Panc1 (cell line): ENCODE measurements at regions not wholly inside any gene's neighbourhood (a gene's known extent, or its start where the extent isn't known, plus 50 kb on each side); places are given as distances from the start of the nearest gene placed in this dataset.

Experiments used
- ATAC-seq: fragments of 200-7000 bp; cut with Tn5 transposase; 2 replicates; pipeline ENCODE4 v1.9.1; 2020; ENCODE audit warnings: mild to moderate bottlenecking, moderate library complexity
- BruUV-seq: library from RNA; stranded (reverse); fragments of 400-500 nt; replicated peaks from 2 replicates; lab custom pipeline; 2021; lab: Mats Ljungman, UMichigan
- CTCF ChIA-PET: fragments of 300-600 bp; sonication (Branson Sonifier 250); formaldehyde crosslinking; loops from one replicate; lab custom pipeline; 2022; ENCODE audit warnings: antibody characterized with exemption; lab: Charles Lee
- POLR2A ChIA-PET: fragments of 300-600 bp; sonication (Branson Sonifier 250); formaldehyde crosslinking; loops from one replicate; lab custom pipeline; 2022; ENCODE audit warnings: antibody characterized with exemption; lab: Charles Lee
- DNase-seq: peaks from one replicate; pipeline ENCODE4 v3.0.0-alpha.2; 2010; ENCODE audit warnings: low read depth, low spot score
- H3K27ac ChIP-seq: 2 replicates; pipeline ENCODE4 v1.5.1; 2011; ENCODE audit warnings: mild to moderate bottlenecking, low read length, inconsistent platforms
- H3K27me3 ChIP-seq: fragments of 200-500 bp; sonication (Bioruptor generic); 2 replicates; pipeline ENCODE4 v1.6.0; 2014; ENCODE audit warnings: low read length, inconsistent platforms; ENCODE audit not compliant: control insufficient read depth, insufficient read depth
- H3K36me3 ChIP-seq: fragments of 200-500 bp; sonication (Bioruptor generic); 2 replicates; pipeline ENCODE4 v1.5.1; 2014; ENCODE audit warnings: inconsistent platforms, mild to moderate bottlenecking, low read length, moderate library complexity; ENCODE audit not compliant: control insufficient read depth, insufficient read depth
- H3K4me1 ChIP-seq: 2 replicates; pipeline ENCODE4 v1.5.1; 2011; ENCODE audit warnings: inconsistent platforms, mild to moderate bottlenecking, low read length, moderate library complexity; ENCODE audit not compliant: control insufficient read depth, insufficient read depth
- H3K4me3 ChIP-seq, 2 experiments: 2 replicates each; pipeline ENCODE4 v1.5.1; 2011 to 2012; ENCODE audit warnings: low read depth in 2 of 2, low read length in 2 of 2, mild to moderate bottlenecking in 2 of 2, inconsistent platforms in 1 of 2, moderate library complexity in 1 of 2
- H3K9me3 ChIP-seq: fragments of 200-500 bp; sonication (Bioruptor generic); 2 replicates; pipeline ENCODE4 v1.5.1; 2014; ENCODE audit warnings: low read depth, mild to moderate bottlenecking, inconsistent platforms, low read length, moderate library complexity; ENCODE audit not compliant: control insufficient read depth, insufficient read depth
- POLR2AphosphoS5 ChIP-seq: IDR thresholded peaks from 2 replicates; pipeline ENCODE4 v1.6.1; 2012; ENCODE audit warnings: mild to moderate bottlenecking, low read depth, low read length, moderate library complexity
- SIN3A ChIP-seq: IDR thresholded peaks from 2 replicates; pipeline ENCODE4 v1.6.1; 2012; ENCODE audit warnings: low read depth, mild to moderate bottlenecking, low read length, moderate library complexity, borderline replicate concordance; ENCODE audit not compliant: insufficient read depth
- TCF7L2 ChIP-seq: IDR thresholded peaks from 2 replicates; pipeline ENCODE4 v1.6.1; 2011; ENCODE audit warnings: mild to moderate bottlenecking, low read depth, low read length, inconsistent platforms
- in situ Hi-C: cut with HindIII; loops from 2 replicates; pipeline ENCODE4 v1.10.0; 2016; ENCODE audit warnings: low sequenced_read_pairs, low pct_unique_long_range_greater_than_20kb
- intact Hi-C: fragments of 100-400 bp; cut with micrococcal nuclease; formaldehyde crosslinking; loops from one replicate; pipeline ENCODE4 v1.10.0; 2022; ENCODE audit not compliant: unreplicated experiment
- TF ChIP-seq, protein P1 (sequence below), 2 experiments: IDR thresholded peaks; 2 replicates each; pipeline ENCODE4 v1.6.1; 2011 to 2012; ENCODE audit warnings: low read depth in 2 of 2, control low read depth in 1 of 2, low read length in 1 of 2, mild to moderate bottlenecking in 1 of 2, moderate library complexity in 1 of 2; ENCODE audit not compliant: insufficient read depth in 1 of 2
- TF ChIP-seq, protein P2 (sequence below): fragments of 450-650 bp; IDR thresholded peaks from 2 replicates; pipeline ENCODE4 v1.5.1; 2017; ENCODE audit warnings: mild to moderate bottlenecking

DNA sequence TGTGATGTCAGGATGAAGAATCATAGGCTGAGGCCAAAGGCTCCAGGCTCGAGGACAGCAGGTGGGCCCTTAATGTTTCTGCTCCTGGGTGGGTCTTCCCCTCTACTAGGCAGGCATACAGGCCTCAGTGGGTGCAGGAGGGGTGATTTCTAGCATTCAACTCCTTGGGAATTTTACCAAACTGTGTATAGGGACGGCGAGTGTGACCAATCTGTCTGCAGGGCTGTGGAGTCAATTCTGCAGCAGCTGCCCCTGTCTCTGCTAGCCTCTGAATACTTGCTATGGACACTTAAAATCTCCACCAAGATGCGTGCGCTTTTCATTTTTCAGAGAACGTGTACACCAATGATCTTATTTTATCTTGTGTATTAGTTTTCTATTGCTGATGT lies 115.5 kb downstream of the WDR11 start:
- DNase-seq (no peak), ATAC-seq (no peak)
- Histone ChIP-seq H3K36me3 (no peaks in the 10 kb centered on the region), H3K9me3 (no peaks in the 10 kb centered on the region), H3K4me3 (no peak overlapping the region), H3K27me3 (no peaks in the 10 kb centered on the region; the same call in 1 of the 2 replicates), H3K4me1 (no peaks in the 10 kb centered on the region), H3K27ac (no peak overlapping the region)
- intact Hi-C loops (no loop called here), in situ Hi-C loops (no loop called here)
- TF ChIP-seq SIN3A (no peak), TCF7L2 (no peak), POLR2AphosphoS5 (no peak)
- TF ChIP-seq, protein P1, sequence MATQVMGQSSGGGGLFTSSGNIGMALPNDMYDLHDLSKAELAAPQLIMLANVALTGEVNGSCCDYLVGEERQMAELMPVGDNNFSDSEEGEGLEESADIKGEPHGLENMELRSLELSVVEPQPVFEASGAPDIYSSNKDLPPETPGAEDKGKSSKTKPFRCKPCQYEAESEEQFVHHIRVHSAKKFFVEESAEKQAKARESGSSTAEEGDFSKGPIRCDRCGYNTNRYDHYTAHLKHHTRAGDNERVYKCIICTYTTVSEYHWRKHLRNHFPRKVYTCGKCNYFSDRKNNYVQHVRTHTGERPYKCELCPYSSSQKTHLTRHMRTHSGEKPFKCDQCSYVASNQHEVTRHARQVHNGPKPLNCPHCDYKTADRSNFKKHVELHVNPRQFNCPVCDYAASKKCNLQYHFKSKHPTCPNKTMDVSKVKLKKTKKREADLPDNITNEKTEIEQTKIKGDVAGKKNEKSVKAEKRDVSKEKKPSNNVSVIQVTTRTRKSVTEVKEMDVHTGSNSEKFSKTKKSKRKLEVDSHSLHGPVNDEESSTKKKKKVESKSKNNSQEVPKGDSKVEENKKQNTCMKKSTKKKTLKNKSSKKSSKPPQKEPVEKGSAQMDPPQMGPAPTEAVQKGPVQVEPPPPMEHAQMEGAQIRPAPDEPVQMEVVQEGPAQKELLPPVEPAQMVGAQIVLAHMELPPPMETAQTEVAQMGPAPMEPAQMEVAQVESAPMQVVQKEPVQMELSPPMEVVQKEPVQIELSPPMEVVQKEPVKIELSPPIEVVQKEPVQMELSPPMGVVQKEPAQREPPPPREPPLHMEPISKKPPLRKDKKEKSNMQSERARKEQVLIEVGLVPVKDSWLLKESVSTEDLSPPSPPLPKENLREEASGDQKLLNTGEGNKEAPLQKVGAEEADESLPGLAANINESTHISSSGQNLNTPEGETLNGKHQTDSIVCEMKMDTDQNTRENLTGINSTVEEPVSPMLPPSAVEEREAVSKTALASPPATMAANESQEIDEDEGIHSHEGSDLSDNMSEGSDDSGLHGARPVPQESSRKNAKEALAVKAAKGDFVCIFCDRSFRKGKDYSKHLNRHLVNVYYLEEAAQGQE (IDR thresholded peaks at IDR 0.05; ENCODE audit: insufficient read depth in 1 of 2, low read depth in 2 of 2, low read length in 1 of 2) = no peak
- TF ChIP-seq, protein P2, sequence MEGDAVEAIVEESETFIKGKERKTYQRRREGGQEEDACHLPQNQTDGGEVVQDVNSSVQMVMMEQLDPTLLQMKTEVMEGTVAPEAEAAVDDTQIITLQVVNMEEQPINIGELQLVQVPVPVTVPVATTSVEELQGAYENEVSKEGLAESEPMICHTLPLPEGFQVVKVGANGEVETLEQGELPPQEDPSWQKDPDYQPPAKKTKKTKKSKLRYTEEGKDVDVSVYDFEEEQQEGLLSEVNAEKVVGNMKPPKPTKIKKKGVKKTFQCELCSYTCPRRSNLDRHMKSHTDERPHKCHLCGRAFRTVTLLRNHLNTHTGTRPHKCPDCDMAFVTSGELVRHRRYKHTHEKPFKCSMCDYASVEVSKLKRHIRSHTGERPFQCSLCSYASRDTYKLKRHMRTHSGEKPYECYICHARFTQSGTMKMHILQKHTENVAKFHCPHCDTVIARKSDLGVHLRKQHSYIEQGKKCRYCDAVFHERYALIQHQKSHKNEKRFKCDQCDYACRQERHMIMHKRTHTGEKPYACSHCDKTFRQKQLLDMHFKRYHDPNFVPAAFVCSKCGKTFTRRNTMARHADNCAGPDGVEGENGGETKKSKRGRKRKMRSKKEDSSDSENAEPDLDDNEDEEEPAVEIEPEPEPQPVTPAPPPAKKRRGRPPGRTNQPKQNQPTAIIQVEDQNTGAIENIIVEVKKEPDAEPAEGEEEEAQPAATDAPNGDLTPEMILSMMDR = no peak
- POLR2A ChIA-PET = no interaction called here
- no TSS peak for BruUV-seq
- CTCF ChIA-PET = interaction anchor here (0.6 kb wide), 2 partner anchors 640 to 1245 kb away, joined by 3 to 6 read pairs; no protein-coding TSS in a partner anchor

DNA sequence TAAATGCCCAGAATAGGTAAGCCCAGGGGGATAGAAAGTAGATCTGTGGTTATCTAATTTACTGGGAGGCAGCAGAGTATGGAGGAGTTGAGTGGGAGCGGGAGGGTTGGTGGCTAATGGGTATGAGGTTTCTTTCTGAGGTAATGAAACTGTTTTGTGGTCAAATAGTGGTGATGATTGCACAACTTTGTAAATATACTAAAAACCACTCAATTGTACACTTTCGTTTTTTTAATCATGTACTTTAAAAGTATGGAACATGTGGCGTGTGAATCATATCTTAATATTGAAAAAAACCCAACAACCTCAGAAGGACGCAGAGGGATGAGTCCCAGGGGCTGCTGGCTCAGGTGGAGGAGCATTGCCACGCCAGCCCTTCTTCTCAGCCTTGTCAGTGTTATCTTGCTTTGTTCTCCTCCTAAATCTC lies 118.1 kb downstream of the WDR11 start:
- POLR2A ChIA-PET = no interaction called here
- H3K27ac ChIP-seq = no peak overlapping the region
- no peak for ATAC-seq
- in situ Hi-C loops (no loop called here), intact Hi-C loops (no loop called here)
- DNase-seq = no peak
- TF ChIP-seq POLR2AphosphoS5 (no peak), SIN3A (no peak), TCF7L2 (no peak)
- TF ChIP-seq, protein P2 = no peak
- TF ChIP-seq, protein P1 (IDR thresholded peaks at IDR 0.05; ENCODE audit: insufficient read depth in 1 of 2, low read depth in 2 of 2, low read length in 1 of 2) = no peak
- no peak overlapping the region for H3K4me3 ChIP-seq
- H3K9me3 ChIP-seq = 0 out of 2 replicates have a peak, but pooled peaks cover 3% of the 10 kb centered on the region
- no TSS peak for BruUV-seq
- H3K4me1 ChIP-seq = no peaks in the 10 kb centered on the region
- CTCF ChIA-PET = no interaction called here
- no peaks in the 10 kb centered on the region; the same call in 1 of the 2 replicates for H3K27me3 ChIP-seq
- H3K36me3 ChIP-seq = no peaks in the 10 kb centered on the region
